ENCODE measurements at regions not wholly inside any gene's neighbourhood (a gene's known extent, or its start where the extent isn't known, plus 50 kb on each side); places are given as distances from the start of the nearest gene placed in this dataset.

- no peak for TF ChIP-seq CTCF (IDR thresholded peaks at IDR 0.05)
- no peak for TF ChIP-seq POLR2A (IDR thresholded peaks at IDR 0.05; ENCODE audit: low read depth)
Measured at GRCh38 chr4:34245276-34245675, 1999.0 kb downstream of the ARAP2 start.
